Activated naive CD4-positive, alpha-beta T cell treated with anti-CD3 and anti-CD28 coated beads, Interleukin-2, amount 50 U/mL, for 16 hours (primary cell): ENCODE measurements at regions not wholly inside any gene's neighbourhood (a gene's known extent, or its start where the extent isn't known, plus 50 kb on each side); places are given as distances from the start of the nearest gene placed in this dataset.

ENCODE experiments used
- DNase-seq: peaks from one replicate; pipeline ENCODE4 v3.0.0-alpha.2; 2020

GRCh38 chr2:217399291-217399690, 539.4 kb upstream of the TNP1 start:
- no peak for DNase-seq

DNA sequence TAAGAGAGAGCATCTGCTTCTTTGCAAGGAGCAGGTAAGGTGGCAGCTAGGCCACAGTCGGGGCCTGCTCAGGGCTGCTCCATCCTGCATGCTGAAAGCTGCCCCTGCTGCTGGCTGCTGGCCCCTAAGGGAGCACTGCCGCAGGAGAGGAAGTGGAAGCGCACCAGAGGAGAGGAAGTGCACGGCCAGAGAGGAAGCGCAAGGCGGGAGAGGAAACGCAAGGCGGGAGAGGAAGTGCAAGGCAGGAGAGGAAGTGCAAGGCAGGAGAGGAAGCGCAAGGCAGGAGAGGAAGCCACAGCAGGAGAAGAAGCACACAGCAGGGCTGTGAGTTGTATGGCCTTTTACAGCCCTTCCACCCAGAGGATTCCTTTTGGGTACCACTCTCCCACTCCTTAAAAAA, 539.0 kb upstream of the TNP1 start:
- DNase-seq = no peak

DNA sequence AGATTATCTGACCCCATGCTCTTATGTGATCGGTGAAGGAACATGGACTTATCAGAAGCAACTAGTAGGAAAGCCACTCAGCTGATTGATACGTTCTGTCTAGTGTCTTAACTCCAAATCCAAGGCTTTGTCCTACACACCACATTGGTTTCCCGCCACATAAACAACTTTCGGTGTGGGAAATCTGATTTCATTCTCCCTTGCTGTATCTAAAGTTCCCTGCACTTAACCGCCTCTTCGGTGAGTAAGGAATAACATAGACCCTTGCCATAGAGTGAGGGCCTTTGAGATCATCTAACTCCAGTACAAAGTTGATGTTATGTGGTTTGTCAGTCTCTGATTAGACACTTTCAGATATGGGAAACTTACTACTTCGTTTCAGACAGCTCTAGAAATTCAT, 538.2 kb upstream of the TNP1 start:
- no peak for DNase-seq

DNA sequence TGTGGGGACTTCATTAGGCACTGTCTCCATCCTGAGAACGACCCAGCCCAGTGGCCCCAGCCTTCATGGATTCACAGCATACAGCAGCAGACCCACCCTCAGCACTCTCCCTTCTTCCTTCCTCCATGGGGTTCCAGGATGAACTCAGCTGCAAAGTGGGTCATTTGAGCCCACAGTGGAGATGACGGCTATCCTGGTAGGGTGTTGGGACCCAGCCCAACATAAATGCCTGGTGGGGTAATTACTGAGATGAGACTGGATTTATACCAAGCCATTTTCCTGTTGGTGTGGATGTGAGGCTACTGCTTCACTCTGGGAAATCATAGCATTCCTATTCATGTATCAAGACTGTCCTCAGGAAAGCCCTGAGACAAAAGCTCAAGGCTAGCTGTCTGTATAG, 536.7 kb upstream of the TNP1 start:
- no peak for DNase-seq

- no peak for DNase-seq
Observed at GRCh38 chr2:217396165-217396564, 536.3 kb upstream of the TNP1 start.

DNA sequence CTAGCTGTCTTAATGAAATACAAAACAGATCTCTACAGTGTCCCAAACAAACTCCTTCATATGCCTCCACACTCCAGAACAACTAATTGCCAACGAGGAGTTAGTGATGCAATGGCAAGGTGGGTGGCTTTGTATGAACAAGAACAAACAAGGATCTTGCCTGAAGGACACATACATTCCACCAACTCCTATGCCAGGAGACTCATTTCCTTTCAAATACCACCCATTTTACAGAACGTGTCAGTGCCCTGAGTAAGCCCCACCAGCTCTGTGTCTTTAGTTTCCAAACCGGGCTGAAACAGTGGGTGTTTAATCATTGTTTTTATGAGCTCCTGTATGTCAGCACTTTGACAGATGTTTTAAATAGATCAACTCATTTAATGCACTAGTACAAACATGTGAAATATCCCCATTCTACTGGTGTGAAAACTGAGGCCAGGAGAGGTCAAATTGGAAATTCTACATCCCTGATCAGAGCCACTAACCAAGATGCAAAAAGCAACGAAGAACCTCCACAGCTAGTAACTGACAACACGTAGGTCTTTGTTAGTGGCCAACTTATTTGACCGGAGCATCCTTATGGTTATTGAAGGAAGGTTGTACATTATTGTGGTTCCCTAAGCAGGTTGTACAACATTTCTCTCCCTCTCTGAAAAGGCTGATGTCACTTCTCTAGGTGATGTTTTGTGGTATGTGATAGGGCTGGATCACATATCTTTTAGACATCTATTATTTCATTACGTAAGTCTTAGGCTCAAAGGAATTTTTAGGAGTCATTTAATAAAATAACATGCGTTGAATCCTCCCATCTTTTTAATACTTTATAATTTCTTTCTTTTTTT, 534.9 kb upstream of the TNP1 start:
- DNase-seq = no peak

DNA sequence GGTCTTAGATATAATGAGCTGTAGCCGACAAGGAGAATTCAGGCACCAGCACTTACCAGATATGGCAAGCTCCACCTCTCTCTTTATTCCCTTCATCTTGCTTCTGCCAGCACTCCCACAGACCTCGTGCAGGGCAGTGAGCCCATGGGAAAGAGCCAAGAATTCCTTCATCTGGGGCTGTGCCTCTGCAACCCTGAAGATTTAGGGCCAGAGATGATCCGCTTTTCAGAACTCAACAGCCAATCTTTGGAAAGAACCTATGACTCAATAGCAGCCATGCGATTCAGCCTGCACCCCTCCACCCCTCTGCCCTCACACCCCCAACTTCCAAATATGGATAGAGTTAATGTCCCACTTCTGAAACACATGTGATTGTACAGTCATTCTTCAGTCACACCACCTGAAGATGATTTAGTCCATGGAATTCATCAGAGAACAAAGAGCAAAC, 533.7 kb upstream of the TNP1 start:
- no peak for DNase-seq

DNA sequence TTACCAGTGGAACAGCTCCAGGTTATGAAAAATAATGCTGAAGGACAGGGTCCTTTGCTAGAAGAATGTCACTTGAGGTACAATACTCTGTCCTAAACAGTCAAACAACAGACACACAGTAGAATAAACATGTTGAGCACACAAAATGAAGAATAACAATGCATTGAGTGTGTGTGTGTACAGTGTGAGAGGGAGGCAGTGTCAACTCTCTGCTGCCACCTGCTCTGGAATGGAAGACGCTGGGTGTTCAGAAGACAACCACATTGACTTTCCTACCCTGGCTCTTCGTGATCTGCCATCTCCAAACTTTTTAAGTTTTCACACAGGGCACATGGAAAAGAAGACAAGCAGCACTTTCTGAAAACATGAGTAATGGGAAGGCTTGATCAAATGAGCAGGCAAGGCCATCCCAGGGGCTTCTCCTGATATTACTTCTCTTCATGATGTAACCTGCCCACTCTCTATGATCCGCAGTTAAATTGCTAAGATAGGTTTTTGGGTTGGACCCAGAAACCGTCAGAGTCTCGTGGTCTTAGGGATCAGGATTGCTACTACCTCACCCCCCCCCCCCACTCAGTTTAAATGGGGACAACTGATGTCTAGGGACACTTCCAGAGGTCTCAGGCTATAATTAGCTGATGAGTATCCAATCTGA, 533.2 kb upstream of the TNP1 start:
- DNase-seq = no peak

GRCh38 chr2:217387776-217388387, 528.0 kb upstream of the TNP1 start:
- DNase-seq = no peak

GRCh38 chr2:217386041-217386440, 526.2 kb upstream of the TNP1 start:
- DNase-seq = no peak

DNA sequence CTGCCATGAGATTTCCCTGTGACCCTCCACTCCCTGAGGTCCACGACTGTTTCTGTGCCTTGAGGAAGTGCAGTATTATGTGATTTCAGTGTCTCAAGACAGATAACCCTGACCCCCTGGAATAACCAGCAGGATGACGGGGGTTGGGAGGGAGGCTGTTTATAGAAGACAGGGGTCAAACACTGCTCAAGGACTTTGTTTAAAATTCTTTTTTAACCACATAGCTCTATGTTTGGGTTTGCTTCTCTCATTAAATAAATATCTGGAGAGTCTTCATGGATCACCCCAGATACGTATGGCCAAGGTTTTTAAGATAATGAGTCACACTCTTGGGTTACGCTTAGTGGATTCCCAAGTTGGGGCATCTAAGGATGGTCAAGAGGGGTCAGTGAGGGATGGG, 523.8 kb upstream of the TNP1 start:
- no peak for DNase-seq

GRCh38 chr2:217382794-217383193, 522.9 kb upstream of the TNP1 start:
- no peak for DNase-seq

DNA sequence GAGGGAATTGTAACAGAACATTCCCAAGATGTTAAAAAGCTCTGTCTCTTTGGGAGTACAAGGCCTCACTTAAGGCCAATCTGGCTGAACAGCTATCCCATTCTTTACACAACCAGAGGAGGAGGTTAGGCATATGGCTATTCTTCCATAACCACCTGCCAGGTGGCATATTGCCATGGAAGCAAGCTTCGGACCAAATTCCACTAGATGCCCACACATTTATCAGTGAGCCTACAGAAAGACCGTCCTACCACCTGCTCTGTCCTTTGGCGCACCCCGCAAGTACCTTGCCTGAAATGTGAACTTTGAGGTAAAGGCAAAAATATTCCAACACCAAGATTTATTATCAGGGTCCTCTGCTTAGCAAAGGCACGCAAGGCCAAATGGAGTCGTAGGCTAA, 519.9 kb upstream of the TNP1 start:
- DNase-seq = no peak

DNA sequence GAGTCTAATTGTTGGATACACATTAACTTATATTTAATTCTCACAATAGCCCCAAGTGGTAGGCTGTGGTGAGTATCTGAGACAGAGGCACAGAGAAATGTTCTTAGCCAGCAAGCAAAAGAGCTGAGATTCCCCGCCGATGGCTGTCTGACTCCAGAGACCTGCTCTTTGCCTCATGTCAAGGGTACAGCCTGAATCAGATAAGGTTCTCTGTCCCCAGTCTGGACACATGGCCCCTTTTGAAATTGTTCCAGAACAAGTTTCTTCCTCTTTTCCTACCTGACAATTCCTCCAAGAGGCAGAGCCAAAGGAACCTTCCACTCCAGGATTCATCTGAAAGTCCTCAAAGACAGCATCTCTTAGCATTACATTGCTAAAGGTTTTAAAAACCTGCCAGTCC, 512.9 kb upstream of the TNP1 start:
- no peak for DNase-seq

GRCh38 chr2:217371781-217372213, 511.9 kb upstream of the TNP1 start:
- DNase-seq = no peak

DNA sequence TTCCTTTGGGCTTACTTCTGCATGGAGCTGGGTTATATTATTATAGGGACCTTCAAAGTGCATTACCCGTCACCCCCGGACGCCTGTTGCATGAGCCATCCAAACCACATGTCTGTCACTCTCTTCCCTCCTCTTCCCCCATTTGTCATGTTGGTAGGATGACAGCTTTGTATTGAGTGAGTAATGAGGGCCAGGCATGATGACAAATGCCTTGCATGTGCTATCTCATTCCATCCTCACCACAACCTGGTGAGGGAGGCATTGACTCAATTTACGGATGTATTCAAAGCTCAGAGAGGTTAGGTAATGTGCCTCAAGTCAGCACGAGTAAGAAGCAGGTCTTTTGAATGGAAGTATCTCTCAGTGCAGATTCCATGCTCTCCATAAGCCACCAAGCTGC, 510.5 kb upstream of the TNP1 start:
- no peak for DNase-seq

DNA sequence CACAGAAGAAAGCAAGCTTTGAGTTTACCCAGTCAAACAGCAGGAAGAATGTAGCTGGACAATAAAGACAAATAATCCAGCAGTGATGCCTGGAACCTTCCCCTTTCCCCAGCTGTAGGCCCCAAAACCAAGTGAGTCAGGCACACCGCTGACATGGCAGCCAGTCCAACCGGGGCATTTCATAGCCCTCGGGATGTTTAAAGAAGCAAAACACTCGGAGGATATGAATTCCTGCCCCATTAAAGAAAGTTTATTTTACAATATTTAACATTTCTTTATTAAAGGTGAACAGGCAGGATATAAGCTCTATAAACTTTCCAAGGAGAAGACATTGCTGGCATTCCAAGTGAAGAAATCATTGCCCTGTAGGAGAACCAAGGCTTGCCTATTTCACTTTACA, 507.6 kb upstream of the TNP1 start:
- no peak for DNase-seq

DNA sequence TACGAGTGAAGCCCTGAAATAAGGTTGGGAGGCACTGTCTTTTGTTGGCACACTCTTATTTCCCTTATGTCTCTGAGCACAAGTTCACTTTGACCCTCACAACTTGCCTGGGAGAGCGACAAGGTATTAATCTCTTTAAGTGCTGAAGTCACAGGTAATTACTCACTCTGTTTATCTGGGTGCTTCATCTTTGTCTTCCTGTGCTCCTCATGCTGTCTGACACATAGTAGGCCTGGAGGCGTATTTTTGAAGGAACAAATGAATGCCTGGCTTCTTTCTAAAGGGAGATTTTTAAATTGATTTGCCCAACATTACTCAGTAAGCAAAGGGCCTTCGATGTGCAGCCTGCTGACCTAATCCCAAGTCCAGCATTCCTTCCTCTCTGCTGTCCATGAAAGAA, 507.1 kb upstream of the TNP1 start:
- no peak for DNase-seq

GRCh38 chr2:217366266-217366895, 506.5 kb upstream of the TNP1 start:
- DNase-seq = no peak

GRCh38 chr2:217365656-217366055, 505.8 kb upstream of the TNP1 start:
- DNase-seq = no peak

DNA sequence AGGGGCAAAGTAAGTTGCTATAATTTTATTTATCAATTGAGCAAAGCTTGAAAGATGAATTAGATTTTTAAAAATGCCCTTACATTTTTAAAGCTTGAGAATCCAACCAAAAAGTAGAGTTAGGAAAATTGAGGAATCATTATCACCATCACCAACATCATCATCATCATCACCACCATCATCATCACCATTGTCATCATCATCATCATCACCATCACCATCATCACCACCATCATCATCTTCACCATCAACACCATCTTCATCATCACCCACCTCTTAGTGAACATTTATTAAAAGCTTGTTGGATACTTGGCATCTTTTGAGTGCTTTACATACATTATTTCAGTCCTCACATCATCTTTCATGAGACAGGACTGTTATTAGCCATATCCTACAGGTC, 504.4 kb upstream of the TNP1 start:
- no peak for DNase-seq

GRCh38 chr2:217363470-217363869, 503.6 kb upstream of the TNP1 start:
- no peak for DNase-seq

- DNase-seq = no peak
Observed at GRCh38 chr2:217362710-217363109, 502.8 kb upstream of the TNP1 start.

- DNase-seq = no peak
Observed at GRCh38 chr2:217362286-217362685, 502.4 kb upstream of the TNP1 start.
